Heart right ventricle (tissue), 16 donors: ENCODE measurements at regions not wholly inside any gene's neighbourhood (a gene's known extent, or its start where the extent isn't known, plus 50 kb on each side); places are given as distances from the start of the nearest gene placed in this dataset.
A peak's percentile ranks its signal among the peaks of the same experiment; 100 is the strongest.

Experiments used
- ATAC-seq, 8 donors: fragments of 200-7000 bp; cut with Tn5 transposase; one replicate each; pipeline ENCODE4 v1.9.1; 2020; ENCODE audit warnings: mild to moderate bottlenecking in 8 of 8, moderate library complexity in 8 of 8, moderate number of reproducible peaks in 1 of 8
- DNase-seq, 2 donors: peaks; one replicate each; pipeline ENCODE4 v3.0.0-alpha.2; 2020
- H3K27ac ChIP-seq, 10 donors: fragments of 200-600 bp; sonication (generic) in 2 of 10; one replicate each; pipeline versions ENCODE4 v1.5.0 to v1.8.0; 2020 to 2022; ENCODE audit warnings: mild to moderate bottlenecking in 3 of 10
- H3K27me3 ChIP-seq, 7 donors: fragments of 200-600 bp; one replicate each; pipeline ENCODE4 v1.8.0; 2021 to 2022; ENCODE audit warnings: mild to moderate bottlenecking in 2 of 7
- H3K36me3 ChIP-seq, 9 donors: fragments of 200-600 bp; sonication (generic) in 1 of 9; one replicate each; pipeline versions ENCODE4 v1.5.0 to v1.8.0; 2020 to 2022; ENCODE audit warnings: mild to moderate bottlenecking in 2 of 9
- H3K4me1 ChIP-seq, 9 donors: fragments of 200-600 bp; sonication (generic) in 1 of 9; one replicate each; pipeline versions ENCODE4 v1.5.0 to v1.8.0; 2020 to 2022; ENCODE audit warnings: mild to moderate bottlenecking in 4 of 9
- H3K4me3 ChIP-seq, 10 donors: fragments of 200-600 bp; sonication (generic) in 2 of 10; one replicate each; pipeline versions ENCODE4 v1.5.0 to v1.8.0; 2020 to 2022; ENCODE audit warnings: mild to moderate bottlenecking in 7 of 10, moderate library complexity in 2 of 10
- H3K9me3 ChIP-seq, 11 donors: fragments of 200-600 bp in 10 of 11; sonication (generic) in 2 of 11; one replicate each; pipeline versions ENCODE4 v1.5.0 to v1.8.0; 2013 to 2022; ENCODE audit warnings: mild to moderate bottlenecking in 2 of 11, control low read depth in 1 of 11, moderate library complexity in 1 of 11
- CTCF ChIP-seq, 9 donors: fragments of 200-600 bp; sonication (generic) in 2 of 9; IDR thresholded peaks; one replicate each; pipeline versions ENCODE4 v1.5.0 to v1.8.0; 2021 to 2022; ENCODE audit warnings: antibody characterized with exemption in 9 of 9, mild to moderate bottlenecking in 5 of 9, moderate library complexity in 1 of 9
- WGBS, 2 donors: extraction: QIAGEN DNeasy Blood & Tissue Kit; methylation state at CpG; one replicate each; pipeline ENCODE4 v1.1.7; 2013; ENCODE audit warnings: inconsistent platforms in 1 of 2; 5-methylcytosine and 5-hydroxymethylcytosine counted together
- intact Hi-C, 10 donors: fragments of 100-400 bp; cut with DNase I; formaldehyde crosslinking; loops; one replicate each; pipeline versions ENCODE4 v1.11.1 to v1.14.2; 2022
- donor health status: Arrhythmogenic right ventricular cardiomyopathy.
- donor health status: ischemic (EF 13 %, LVEDD 7.1; RV severe dilation, severe dysfunction).
- donor health status: healthy with polysubstance abuse.
- donor health status: DM: no; HTN: yes; CAD: no.
- donor health status: DM: no; HTN: no; CAD: no.
- donor health status: ischemic (EF 25% LVEDD 6.9; RV normal size, moderate dysfunction).
- donor health status: ischemic (EF 25% LVEDD 5.7; RV mildly dilated, moderate dysfunction).
- donor health status: healthy.
- donor health status: DM: yes; HTN: yes; CAD: no.
- donor health status: Ischemic cardiomyopathy.
- donor health status: ischemic (EF 35%, LVEDD 5.7; RV mildly dilated, moderate dysfunction).
- donor health status: nonischemic (EF 11% LVEDD 7.7; RV severe dilation, severe dysfunction).
- donor health status: DM: yes; HTN: yes; CAD: no.
- donor health status: PGD.
- donor health status: ischemic (EF 29% LVEDD 5.4; RV normal size, mild dysfunction).
- donor health status: nonischemic (EF 23%, LVEDD 6.1; RV moderate dilation, normal function).

DNA sequence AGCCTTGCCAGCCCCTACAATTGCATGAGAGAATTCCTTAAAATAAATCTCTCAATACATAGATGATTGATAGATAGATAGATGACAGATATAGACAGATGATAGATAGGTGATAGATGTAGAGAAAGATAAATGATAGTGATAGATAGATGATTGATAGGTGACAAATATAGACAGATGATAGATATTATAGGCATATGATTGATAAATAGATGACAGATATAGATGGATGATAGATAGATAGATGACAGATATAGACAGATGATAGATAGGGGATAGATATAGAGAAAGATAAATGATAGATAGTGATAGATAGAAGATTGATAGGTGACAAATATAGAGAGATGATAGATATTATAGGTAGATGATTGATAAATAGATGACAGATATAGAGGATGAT lies 564.6 kb downstream of the ETS1 start:
- no peak for DNase-seq
- TF ChIP-seq CTCF (IDR thresholded peaks at IDR 0.05) = no peak

DNA sequence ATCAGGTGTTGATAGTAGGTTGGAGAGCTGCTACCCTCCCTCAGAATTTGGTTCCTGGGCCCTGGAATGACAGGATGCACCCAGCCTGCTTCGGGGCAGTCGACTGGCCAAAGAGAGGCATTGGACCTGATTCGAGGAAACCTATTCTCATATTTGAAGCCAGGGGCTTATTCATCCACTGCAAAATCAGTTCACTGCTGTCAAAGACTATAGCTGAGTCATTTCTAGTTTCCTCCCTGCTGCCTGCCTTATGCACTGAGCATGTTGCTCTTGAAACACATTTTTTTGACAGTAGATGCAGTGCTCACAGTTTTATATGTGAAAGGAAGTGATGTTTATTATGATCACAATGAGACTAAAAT lies 565.4 kb downstream of the ETS1 start:
- Histone ChIP-seq H3K27me3 (peaks cover 0 to 7% (median 0%) of the 10 kb centered on the region in 7 donors), H3K9me3 (no peaks in the 10 kb centered on the region), H3K36me3 (no peaks in the 10 kb centered on the region), H3K4me1 (peaks cover 0 to 7% (median 0%) of the 10 kb centered on the region in 9 donors), H3K4me3 (no peak overlapping the region), H3K27ac (no peak overlapping the region)
- ATAC-seq (no peak), DNase-seq (no peak)
- intact Hi-C loops = loop anchor here in 4 of 10 donors (5.0 to 10.0 kb wide), 3 partner anchors 177 to 833 kb away; no protein-coding TSS in a partner anchor
- peak in 1 of 9 donors; percentile 0 for TF ChIP-seq CTCF (IDR thresholded peaks at IDR 0.05)
- WGBS, 2 donors = 65 to 78% methylated on average over 3 of the region's 3 CpGs

More for the DNA sequence above, 564.6 kb downstream of the ETS1 start:
- intact Hi-C loops = loop anchor here in 4 of 10 donors (5.0 to 10.0 kb wide), 3 partner anchors 178 to 832 kb away; no protein-coding TSS in a partner anchor
- Histone ChIP-seq H3K4me1 (peaks cover 0 to 12% (median 0%) of the 10 kb centered on the region in 9 donors), H3K9me3 (no peaks in the 10 kb centered on the region), H3K4me3 (no peak overlapping the region), H3K27ac (no peak overlapping the region), H3K27me3 (peaks cover 0 to 7% (median 3%) of the 10 kb centered on the region in 7 donors), H3K36me3 (no peaks in the 10 kb centered on the region)
- ATAC-seq = no peak

GRCh38 chr11:128021349-128022006 lies 565.9 kb downstream of the ETS1 start:
- no peak for DNase-seq
- H3K36me3 ChIP-seq = no peaks in the 10 kb centered on the region
- no peak overlapping the region for H3K4me3 ChIP-seq
- ATAC-seq = no peak
- peak in 6 of 9 donors; percentile 24 to 48 (median 34) for TF ChIP-seq CTCF (IDR thresholded peaks at IDR 0.05)
- WGBS, 2 donors = 47 to 53% methylated on average over 5 of the region's 5 CpGs
- no peak overlapping the region for H3K27ac ChIP-seq
- intact Hi-C loops = loop anchor here in 4 of 10 donors (5.0 to 10.0 kb wide), 3 partner anchors 177 to 833 kb away; no protein-coding TSS in a partner anchor
- H3K4me1 ChIP-seq = peaks cover 0 to 2% (median 0%) of the 10 kb centered on the region in 9 donors
- no peaks in the 10 kb centered on the region for H3K9me3 ChIP-seq
- H3K27me3 ChIP-seq = peaks cover 0 to 7% (median 0%) of the 10 kb centered on the region in 7 donors

DNA sequence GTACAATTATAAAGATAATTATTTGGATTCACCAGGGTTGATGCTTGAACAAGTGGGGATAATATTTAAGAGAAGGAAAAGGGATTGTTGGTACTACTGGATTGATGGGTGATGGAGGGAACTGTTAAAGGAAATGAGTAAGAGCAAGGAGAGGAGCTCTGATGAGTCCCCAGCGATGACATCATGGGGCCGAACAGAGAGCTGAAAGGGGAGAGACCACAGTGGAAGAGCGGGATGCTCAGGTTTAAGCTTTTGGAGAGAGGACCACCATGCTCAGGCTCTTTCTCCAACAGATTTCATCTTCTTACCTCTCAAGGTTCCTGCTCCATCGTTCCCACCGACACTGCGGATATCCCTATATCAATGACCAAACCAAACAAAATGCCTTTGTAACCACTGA lies 568.7 kb downstream of the ETS1 start:
- intact Hi-C loops = no loop called here
- TF ChIP-seq CTCF (IDR thresholded peaks at IDR 0.05) = no peak
- Histone ChIP-seq H3K27me3 (peaks cover 0 to 4% (median 0%) of the 10 kb centered on the region in 7 donors), H3K36me3 (no peaks in the 10 kb centered on the region), H3K9me3 (no peaks in the 10 kb centered on the region), H3K4me1 (no peaks in the 10 kb centered on the region), H3K4me3 (no peak overlapping the region), H3K27ac (no peak overlapping the region)
- no peak for DNase-seq
- WGBS, 2 donors = 94% methylated on average over 6 of the region's 6 CpGs
- no peak for ATAC-seq
